Left colon (tissue), 2 donors: ENCODE measurements at regions not wholly inside any gene's neighbourhood (a gene's known extent, or its start where the extent isn't known, plus 50 kb on each side); places are given as distances from the start of the nearest gene placed in this dataset.

Experiments
- ATAC-seq: fragments of 200-7000 bp; cut with Tn5 transposase; one replicate; pipeline ENCODE4 v1.9.1; 2020; ENCODE audit warnings: mild to moderate bottlenecking, moderate library complexity
- DNase-seq, 2 donors: peaks; one replicate each; pipeline ENCODE4 v3.0.0-alpha.2; 2020
- intact Hi-C, 2 donors: fragments of 100-400 bp; cut with DNase I in 1 of 2; cut with micrococcal nuclease in 1 of 2; formaldehyde crosslinking; loops; one replicate each; pipeline versions ENCODE4 v1.11.2 to v1.14.0; 2022; cut with DNase I, micrococcal nuclease
- donor health status: DM: no; HTN: no; CAD: no.
- donor health status: DM: yes; HTN: yes; CAD: no.

GRCh38 chr12:13586361-13586760 lies 389.8 kb downstream of the EMP1 start:
- ATAC-seq (no peak), DNase-seq (no peak)
- intact Hi-C loops = no loop called here

- ATAC-seq (no peak), DNase-seq (no peak)
- intact Hi-C loops = no loop called here
Measured at GRCh38 chr12:13584541-13584940, 388.0 kb downstream of the EMP1 start.

- intact Hi-C loops = no loop called here
- DNase-seq (no peak), ATAC-seq (no peak)
Measured at GRCh38 chr12:13583630-13584029, 387.1 kb downstream of the EMP1 start.

- DNase-seq = no peak
- intact Hi-C loops = no loop called here
- ATAC-seq = no peak
Measured at GRCh38 chr12:13582421-13582820, 385.9 kb downstream of the EMP1 start.

- DNase-seq (no peak), ATAC-seq (no peak)
- intact Hi-C loops = no loop called here
Measured at GRCh38 chr12:13581031-13581430, 384.5 kb downstream of the EMP1 start.

- DNase-seq (no peak), ATAC-seq (no peak)
- intact Hi-C loops = no loop called here
Measured at GRCh38 chr12:13580206-13580605, 383.7 kb downstream of the EMP1 start.

- intact Hi-C loops = no loop called here
- no peak for DNase-seq
- no peak for ATAC-seq
Measured at GRCh38 chr12:13576935-13577500, 380.5 kb downstream of the EMP1 start.

- peak; percentile 32 for ATAC-seq
- intact Hi-C loops = no loop called here
- DNase-seq = no peak
Measured at GRCh38 chr12:13573698-13574321, 377.3 kb downstream of the EMP1 start.

GRCh38 chr12:13571035-13571434 lies 374.5 kb downstream of the EMP1 start:
- no peak for ATAC-seq
- intact Hi-C loops = no loop called here

GRCh38 chr12:13570005-13570694 lies 373.6 kb downstream of the EMP1 start:
- DNase-seq = no peak
- no peak for ATAC-seq
- intact Hi-C loops = no loop called here

More at GRCh38 chr12:13571035-13571434, 374.5 kb downstream of the EMP1 start:
- no peak for DNase-seq

GRCh38 chr12:13566292-13566691 lies 369.8 kb downstream of the EMP1 start:
- DNase-seq (no peak), ATAC-seq (no peak)
- intact Hi-C loops = no loop called here

GRCh38 chr12:13564266-13564810 lies 367.8 kb downstream of the EMP1 start:
- intact Hi-C loops = no loop called here
- ATAC-seq (no peak), DNase-seq (no peak)

GRCh38 chr12:13563743-13564125 lies 367.2 kb downstream of the EMP1 start:
- intact Hi-C loops = no loop called here
- no peak for ATAC-seq
- DNase-seq = no peak

GRCh38 chr12:13562915-13563742 lies 366.6 kb downstream of the EMP1 start:
- ATAC-seq = no peak
- no peak for DNase-seq
- intact Hi-C loops = no loop called here

- intact Hi-C loops = no loop called here
- DNase-seq (no peak), ATAC-seq (no peak)
Measured at GRCh38 chr12:13561923-13562322, 365.4 kb downstream of the EMP1 start.

GRCh38 chr12:13559318-13559978 lies 362.9 kb downstream of the EMP1 start:
- DNase-seq = peak; percentile 63 to 84
- peak; percentile 90 for ATAC-seq
- intact Hi-C loops = no loop called here

GRCh38 chr12:13552830-13553229 lies 356.3 kb downstream of the EMP1 start:
- no peak for DNase-seq
- ATAC-seq = no peak

GRCh38 chr12:13547283-13547682 lies 350.8 kb downstream of the EMP1 start:
- intact Hi-C loops = no loop called here
- ATAC-seq (no peak), DNase-seq (no peak)

More at GRCh38 chr12:13552830-13553229, 356.3 kb downstream of the EMP1 start:
- intact Hi-C loops = loop anchor here in 1 of 2 donors (2.0 kb wide), 1 partner anchor 58 kb away; no protein-coding TSS in a partner anchor

- ATAC-seq (no peak), DNase-seq (no peak)
- intact Hi-C loops = no loop called here
Measured at GRCh38 chr12:13546231-13546630, 349.7 kb downstream of the EMP1 start.
